ENCODE measurements at regions not wholly inside any gene's neighbourhood (a gene's known extent, or its start where the extent isn't known, plus 50 kb on each side); places are given as distances from the start of the nearest gene placed in this dataset.
"Not testable (repeated sequence)": the region's sequence is repeated elsewhere in the genome, so short reads cannot be mapped to it uniquely, and the experiment has no call there.

DNA sequence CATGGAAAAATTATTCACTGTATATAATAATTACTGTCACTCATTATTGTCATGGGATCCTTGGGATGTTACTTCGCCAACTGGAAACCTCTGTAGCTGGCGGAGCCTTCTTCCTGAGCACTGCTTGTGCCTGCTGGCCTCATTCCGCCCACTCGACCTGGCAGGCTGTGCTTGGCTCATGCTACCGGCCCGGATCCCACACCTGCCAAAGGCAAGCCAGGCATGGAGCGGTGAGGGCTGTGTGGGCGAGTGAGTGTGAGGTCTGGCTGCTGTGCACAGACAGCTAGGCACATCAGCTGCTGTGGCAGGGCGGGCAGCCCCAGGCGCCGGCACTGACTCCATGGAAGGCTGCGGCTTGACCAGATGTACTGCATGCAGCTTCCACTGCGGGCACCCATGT, 78.4 kb downstream of the DISP1 start:
- H3K27ac ChIP-seq (ENCODE audit: low read length): no peak overlapping the region
- no peak overlapping the region for H3K4me3 ChIP-seq (ENCODE audit: low read length in 2 of 2)
- H3K9me3 ChIP-seq (ENCODE audit: control insufficient read depth in 2 of 2, low read length in 2 of 2): no peaks in the 10 kb centered on the region
- H3K9ac ChIP-seq (ENCODE audit: low read length in 2 of 2): no peak overlapping the region
- no peaks in the 10 kb centered on the region for H3K27me3 ChIP-seq (ENCODE audit: control insufficient read depth in 1 of 2, insufficient read depth in 2 of 2, low read length in 2 of 2)
- no peaks in the 10 kb centered on the region for H3K4me1 ChIP-seq (ENCODE audit: control insufficient read depth, insufficient read depth, low read length)
- no peaks in the 10 kb centered on the region for H3K36me3 ChIP-seq (ENCODE audit: control insufficient read depth in 2 of 2, insufficient read depth in 2 of 2, low read length in 2 of 2)

DNA sequence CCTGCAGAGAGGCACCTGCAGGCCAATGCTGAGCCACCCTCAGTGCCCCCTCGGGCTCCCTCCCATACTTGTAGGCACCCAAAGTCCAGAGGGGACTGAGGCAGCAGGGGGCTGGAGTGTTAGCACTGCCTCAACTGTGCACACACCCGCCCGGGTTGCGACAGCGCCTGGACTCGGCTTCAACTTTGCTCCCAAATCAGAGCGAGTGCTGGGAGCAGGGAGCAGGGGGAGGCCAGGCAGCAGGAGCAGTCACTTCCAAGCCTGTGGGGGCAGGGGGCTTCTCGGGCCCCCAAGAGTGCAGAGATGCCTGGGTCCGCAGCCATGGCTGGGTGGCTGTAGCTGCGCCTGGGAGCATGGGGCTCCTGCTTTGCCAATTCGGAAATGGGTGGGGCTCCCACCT, 79.5 kb downstream of the DISP1 start:
- no peak overlapping the region for H3K4me3 ChIP-seq (ENCODE audit: low read length in 2 of 2)
- no peaks in the 10 kb centered on the region for H3K4me1 ChIP-seq (ENCODE audit: control insufficient read depth, insufficient read depth, low read length)
- H3K9ac ChIP-seq (ENCODE audit: low read length in 2 of 2): no peak overlapping the region
- H3K36me3 ChIP-seq (ENCODE audit: control insufficient read depth in 2 of 2, insufficient read depth in 2 of 2, low read length in 2 of 2): no peaks in the 10 kb centered on the region
- H3K27me3 ChIP-seq (ENCODE audit: control insufficient read depth in 1 of 2, insufficient read depth in 2 of 2, low read length in 2 of 2): no peaks in the 10 kb centered on the region
- H3K27ac ChIP-seq (ENCODE audit: low read length): no peak overlapping the region
- no peaks in the 10 kb centered on the region for H3K9me3 ChIP-seq (ENCODE audit: control insufficient read depth in 2 of 2, low read length in 2 of 2)

DNA sequence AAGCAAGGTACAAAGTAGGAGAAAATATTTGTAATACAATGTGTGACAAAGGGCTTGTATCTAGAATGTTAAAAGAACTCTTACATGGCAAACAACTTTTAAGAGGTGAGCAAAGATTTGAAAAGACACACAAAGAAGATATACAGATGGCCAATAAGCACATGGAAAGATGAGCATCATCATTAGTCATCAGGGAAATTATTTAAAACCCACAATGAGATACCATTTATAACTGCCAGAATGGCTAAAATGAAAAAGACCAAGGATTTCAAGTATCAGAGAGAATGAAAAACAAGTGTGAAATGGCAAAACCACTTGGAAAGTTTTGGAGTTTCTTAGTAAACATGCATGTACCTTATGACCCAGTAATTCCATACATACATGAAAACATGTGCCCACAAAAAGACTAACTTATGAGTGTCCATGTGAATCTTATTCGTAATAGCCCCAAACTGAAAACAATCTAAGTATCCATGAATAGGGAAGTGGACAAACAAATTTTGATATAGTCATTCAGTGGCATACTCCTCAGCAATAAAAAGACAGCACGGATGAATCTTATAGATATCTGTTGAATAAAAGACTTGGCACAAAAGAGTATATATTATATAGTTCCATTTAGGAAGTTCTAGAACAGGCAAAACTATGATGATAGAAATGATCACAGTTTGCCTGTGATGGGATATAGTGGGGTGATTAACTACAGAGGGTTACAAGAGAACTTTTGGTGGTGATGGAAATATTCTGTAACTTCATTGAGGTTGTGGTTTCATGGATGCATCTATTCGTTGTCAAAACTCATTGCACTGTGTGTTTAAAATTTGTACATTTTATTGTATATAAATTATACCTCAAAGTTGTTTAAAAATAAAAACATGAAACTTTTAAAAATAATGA, 82.0 kb downstream of the DISP1 start:
- peak overlapping the region in 1 of 2 donors; percentile 8 for H3K4me3 ChIP-seq (ENCODE audit: low read length in 2 of 2)

DNA sequence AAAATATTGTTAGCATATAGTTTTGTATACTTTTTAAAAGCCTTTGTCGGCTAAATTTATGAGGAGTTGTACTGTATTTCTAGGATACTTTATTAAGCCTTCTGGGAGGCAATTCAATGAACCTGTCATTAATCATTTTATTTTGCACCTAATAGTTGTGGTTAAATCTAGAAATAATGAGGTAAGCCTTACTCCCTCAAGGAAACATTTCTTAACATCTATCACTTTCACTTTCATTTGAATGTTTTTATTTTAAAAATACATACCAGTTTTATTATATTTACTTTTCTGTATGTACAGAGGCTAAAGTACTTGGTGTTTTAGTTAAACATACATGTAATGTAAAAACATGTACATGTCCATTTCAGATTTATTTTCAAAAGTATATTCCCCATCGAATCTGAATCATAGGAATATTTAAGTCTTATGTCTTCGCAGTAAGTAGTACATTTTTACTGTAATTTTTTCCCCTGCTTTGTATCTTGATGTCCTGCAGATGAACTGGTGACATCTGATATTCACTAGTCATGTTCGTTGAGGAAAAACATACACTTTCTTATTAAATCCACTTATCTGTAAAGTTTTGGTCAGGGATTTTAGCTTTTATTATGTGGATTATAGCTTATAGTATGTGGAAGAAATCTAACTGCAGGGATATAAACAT, 82.8 kb downstream of the DISP1 start:
- Histone ChIP-seq H3K4me3 (ENCODE audit: low read length in 2 of 2) (peak overlapping the region; percentile 8 to 55), H3K27ac (ENCODE audit: low read length) (no peak overlapping the region), H3K27me3 (ENCODE audit: control insufficient read depth in 1 of 2, insufficient read depth in 2 of 2, low read length in 2 of 2) (no peaks in the 10 kb centered on the region), H3K9me3 (ENCODE audit: control insufficient read depth in 2 of 2, low read length in 2 of 2) (no peaks in the 10 kb centered on the region), H3K4me1 (ENCODE audit: control insufficient read depth, insufficient read depth, low read length) (no peaks in the 10 kb centered on the region), H3K9ac (ENCODE audit: low read length in 2 of 2) (peak overlapping the region in 1 of 2 donors; percentile 48), H3K36me3 (ENCODE audit: control insufficient read depth in 2 of 2, insufficient read depth in 2 of 2, low read length in 2 of 2) (no peaks in the 10 kb centered on the region)

More for the DNA sequence above, 82.0 kb downstream of the DISP1 start:
- Histone ChIP-seq H3K4me1 (ENCODE audit: control insufficient read depth, insufficient read depth, low read length) (no peaks in the 10 kb centered on the region), H3K36me3 (ENCODE audit: control insufficient read depth in 2 of 2, insufficient read depth in 2 of 2, low read length in 2 of 2) (no peaks in the 10 kb centered on the region), H3K27ac (ENCODE audit: low read length) (no peak overlapping the region), H3K9ac (ENCODE audit: low read length in 2 of 2) (no peak overlapping the region), H3K9me3 (ENCODE audit: control insufficient read depth in 2 of 2, low read length in 2 of 2) (no peaks in the 10 kb centered on the region), H3K27me3 (ENCODE audit: control insufficient read depth in 1 of 2, insufficient read depth in 2 of 2, low read length in 2 of 2) (no peaks in the 10 kb centered on the region)

DNA sequence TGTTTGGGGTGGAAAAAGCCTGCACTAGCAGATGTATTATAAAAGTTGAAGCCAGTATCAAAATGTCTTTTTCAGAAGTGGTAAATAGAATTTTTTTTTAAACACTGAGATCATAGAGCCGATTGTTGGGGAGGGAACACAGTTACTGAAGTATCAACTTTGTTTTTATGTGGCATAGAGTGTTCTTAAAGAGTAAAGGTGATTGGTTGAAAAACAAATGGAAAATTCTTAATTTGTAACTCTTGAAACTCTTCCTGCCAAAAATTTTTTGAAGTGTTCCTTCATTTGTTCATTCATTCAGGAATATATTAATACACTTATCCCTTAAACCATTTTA, 83.3 kb downstream of the DISP1 start:
- Histone ChIP-seq H3K36me3 (ENCODE audit: control insufficient read depth in 2 of 2, insufficient read depth in 2 of 2, low read length in 2 of 2) (no peaks in the 10 kb centered on the region), H3K9ac (ENCODE audit: low read length in 2 of 2) (peak overlapping the region in 1 of 2 donors; percentile 48), H3K4me3 (ENCODE audit: low read length in 2 of 2) (peak overlapping the region in 1 of 2 donors; percentile 55), H3K27ac (ENCODE audit: low read length) (no peak overlapping the region), H3K27me3 (ENCODE audit: control insufficient read depth in 1 of 2, insufficient read depth in 2 of 2, low read length in 2 of 2) (no peaks in the 10 kb centered on the region), H3K9me3 (ENCODE audit: control insufficient read depth in 2 of 2, low read length in 2 of 2) (no peaks in the 10 kb centered on the region), H3K4me1 (ENCODE audit: control insufficient read depth, insufficient read depth, low read length) (no peaks in the 10 kb centered on the region)

DNA sequence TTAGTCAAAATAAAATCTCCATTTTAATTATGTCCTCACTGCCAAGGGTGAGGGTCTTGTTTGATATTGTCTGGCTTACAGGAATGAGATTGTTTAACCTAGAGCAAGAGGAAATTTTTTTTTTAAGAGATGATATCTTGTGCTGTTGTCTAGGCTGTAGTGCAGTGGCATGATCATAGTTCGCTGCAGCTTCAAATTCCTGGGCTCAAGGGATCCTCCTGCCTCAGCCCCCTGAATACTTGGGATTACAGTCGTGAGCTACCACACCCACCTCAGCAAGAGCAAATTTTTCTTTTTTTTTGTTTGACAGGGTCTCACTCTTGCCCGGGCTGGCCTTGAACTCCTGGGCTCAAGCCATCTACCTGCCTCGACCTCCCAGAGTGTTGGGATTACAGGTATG, 84.6 kb downstream of the DISP1 start:
- Histone ChIP-seq H3K4me1 (ENCODE audit: control insufficient read depth, insufficient read depth, low read length) (no peaks in the 10 kb centered on the region), H3K9me3 (ENCODE audit: control insufficient read depth in 2 of 2, low read length in 2 of 2) (no peaks in the 10 kb centered on the region), H3K27me3 (ENCODE audit: control insufficient read depth in 1 of 2, insufficient read depth in 2 of 2, low read length in 2 of 2) (no peaks in the 10 kb centered on the region), H3K4me3 (ENCODE audit: low read length in 2 of 2) (no peak overlapping the region), H3K9ac (ENCODE audit: low read length in 2 of 2) (no peak overlapping the region), H3K36me3 (ENCODE audit: control insufficient read depth in 2 of 2, insufficient read depth in 2 of 2, low read length in 2 of 2) (no peaks in the 10 kb centered on the region), H3K27ac (ENCODE audit: low read length) (no peak overlapping the region)

DNA sequence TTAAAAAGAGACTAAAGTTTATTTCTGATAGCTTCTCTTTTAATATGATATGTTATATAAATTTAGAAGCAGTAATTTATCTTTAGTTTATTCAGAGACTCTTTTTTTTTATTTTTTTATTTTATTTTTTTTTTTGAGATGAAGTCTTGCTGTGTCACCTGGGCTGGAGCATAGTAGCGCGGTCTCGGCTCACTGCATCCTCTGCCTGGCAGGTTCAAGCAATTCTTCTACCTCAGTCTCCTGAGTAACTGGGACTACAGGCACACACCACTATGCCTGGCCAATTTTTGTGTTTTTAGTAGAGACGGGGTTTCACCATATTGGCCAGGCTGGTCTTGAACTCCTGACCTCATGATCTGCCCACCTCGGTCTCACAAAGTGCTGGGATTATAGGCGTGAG, 89.6 kb downstream of the DISP1 start:
- Histone ChIP-seq H3K27me3 (ENCODE audit: control insufficient read depth in 1 of 2, insufficient read depth in 2 of 2, low read length in 2 of 2) (no peaks in the 10 kb centered on the region), H3K36me3 (ENCODE audit: control insufficient read depth in 2 of 2, insufficient read depth in 2 of 2, low read length in 2 of 2) (no peaks in the 10 kb centered on the region), H3K9ac (ENCODE audit: low read length in 2 of 2) (no peak overlapping the region), H3K9me3 (ENCODE audit: control insufficient read depth in 2 of 2, low read length in 2 of 2) (no peaks in the 10 kb centered on the region), H3K27ac (ENCODE audit: low read length) (no peak overlapping the region), H3K4me3 (ENCODE audit: low read length in 2 of 2) (no peak overlapping the region), H3K4me1 (ENCODE audit: control insufficient read depth, insufficient read depth, low read length) (no peaks in the 10 kb centered on the region)

DNA sequence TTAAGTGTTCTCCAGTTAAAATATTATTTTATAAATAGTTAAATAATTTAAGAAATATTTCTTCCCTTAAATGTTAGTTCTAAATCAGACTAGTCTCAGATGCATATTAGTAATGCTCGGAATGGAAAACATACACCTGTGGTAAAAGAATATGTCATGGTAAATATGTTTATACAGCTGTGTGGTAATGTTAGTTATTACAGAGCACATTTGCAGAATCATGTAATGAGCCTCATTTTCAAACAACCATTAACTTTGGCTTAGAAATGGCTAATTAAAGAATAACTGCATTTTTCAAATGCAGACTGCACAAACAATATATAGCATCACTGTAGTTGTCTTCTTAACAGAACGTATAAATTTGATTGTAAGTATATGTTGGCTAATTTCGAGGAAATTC, 90.3 kb downstream of the DISP1 start:
- H3K27me3 ChIP-seq (ENCODE audit: control insufficient read depth in 1 of 2, insufficient read depth in 2 of 2, low read length in 2 of 2): no peaks in the 10 kb centered on the region

DNA sequence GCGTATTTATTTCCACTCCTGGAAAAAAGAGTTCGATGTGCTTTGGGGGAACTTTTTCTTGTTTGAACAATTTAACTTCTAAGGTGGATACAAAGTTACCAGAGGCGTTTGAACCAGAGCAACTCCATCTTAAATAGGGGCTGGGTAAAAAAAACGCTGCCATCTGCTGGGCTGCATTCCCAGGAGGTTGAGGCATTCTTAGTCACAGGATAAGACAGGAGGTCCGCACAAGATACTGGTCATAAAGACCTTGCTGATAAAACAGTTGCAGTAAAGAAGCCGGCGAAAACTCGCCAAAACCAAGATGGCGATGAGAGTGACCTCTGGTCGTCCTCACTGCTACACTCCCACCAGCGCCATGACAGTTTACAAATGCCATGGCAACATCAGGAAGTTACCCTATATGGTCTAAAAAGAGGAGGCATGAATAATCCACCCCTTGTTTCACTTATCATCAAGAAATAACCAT, 91.5 kb downstream of the DISP1 start:
- H3K9me3 ChIP-seq (ENCODE audit: control insufficient read depth in 2 of 2, low read length in 2 of 2); H3K27me3 ChIP-seq (ENCODE audit: control insufficient read depth in 1 of 2, insufficient read depth in 2 of 2, low read length in 2 of 2); H3K27ac ChIP-seq (ENCODE audit: low read length); H3K9ac ChIP-seq (ENCODE audit: low read length in 2 of 2); H3K4me1 ChIP-seq (ENCODE audit: control insufficient read depth, insufficient read depth, low read length); H3K36me3 ChIP-seq (ENCODE audit: control insufficient read depth in 2 of 2, insufficient read depth in 2 of 2, low read length in 2 of 2); H3K4me3 ChIP-seq (ENCODE audit: low read length in 2 of 2): not testable (repeated sequence)

More for the DNA sequence above, 90.3 kb downstream of the DISP1 start:
- no peak overlapping the region for H3K27ac ChIP-seq (ENCODE audit: low read length)
- no peak overlapping the region for H3K4me3 ChIP-seq (ENCODE audit: low read length in 2 of 2)
- no peak overlapping the region for H3K9ac ChIP-seq (ENCODE audit: low read length in 2 of 2)
- H3K36me3 ChIP-seq (ENCODE audit: control insufficient read depth in 2 of 2, insufficient read depth in 2 of 2, low read length in 2 of 2): no peaks in the 10 kb centered on the region
- H3K9me3 ChIP-seq (ENCODE audit: control insufficient read depth in 2 of 2, low read length in 2 of 2): no peaks in the 10 kb centered on the region
- no peaks in the 10 kb centered on the region for H3K4me1 ChIP-seq (ENCODE audit: control insufficient read depth, insufficient read depth, low read length)

DNA sequence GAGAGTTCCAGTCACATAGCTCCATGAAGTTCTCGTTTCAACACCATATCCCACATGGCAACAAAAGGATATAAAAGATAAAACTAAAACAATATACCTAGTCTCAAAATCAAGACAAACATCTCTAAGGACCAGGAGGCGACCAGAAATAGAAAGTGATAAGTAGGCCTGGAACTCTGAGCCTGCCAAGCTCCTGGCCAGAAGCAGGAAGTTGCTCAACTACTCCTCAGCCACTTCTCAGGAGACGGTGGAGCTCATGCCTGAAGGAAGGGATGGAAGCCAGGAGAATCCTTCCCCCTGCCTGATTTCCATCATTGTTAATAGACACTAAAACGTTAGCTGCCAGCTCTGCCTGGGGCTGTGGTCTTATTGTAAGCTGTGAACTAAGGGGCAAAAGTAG, 94.7 kb downstream of the DISP1 start:
- Histone ChIP-seq H3K27me3 (ENCODE audit: control insufficient read depth in 1 of 2, insufficient read depth in 2 of 2, low read length in 2 of 2) (no peaks in the 10 kb centered on the region), H3K4me3 (ENCODE audit: low read length in 2 of 2) (peak overlapping the region in 1 of 2 donors; percentile 9), H3K27ac (ENCODE audit: low read length) (no peak overlapping the region)

DNA sequence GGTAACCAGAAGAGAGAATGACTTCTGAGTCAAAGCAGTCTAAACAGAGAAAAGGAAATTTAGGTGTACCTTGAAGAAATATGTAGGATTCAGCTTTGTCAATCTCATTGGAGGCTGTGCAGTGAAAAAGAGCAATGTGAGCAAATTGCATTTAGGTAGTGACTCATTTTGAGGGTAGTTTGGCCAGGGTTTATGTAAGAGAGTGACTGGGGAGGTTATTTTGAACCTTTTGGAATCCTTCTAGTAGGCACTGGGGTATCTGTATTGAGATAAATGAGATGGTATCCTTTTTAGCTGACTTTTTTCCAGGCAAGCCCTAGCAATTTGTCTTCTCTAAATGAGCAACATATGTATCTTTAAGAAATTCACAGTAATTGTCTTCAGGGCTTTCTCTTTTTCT, 95.9 kb downstream of the DISP1 start:
- no peak overlapping the region for H3K4me3 ChIP-seq (ENCODE audit: low read length in 2 of 2)
- H3K27me3 ChIP-seq (ENCODE audit: control insufficient read depth in 1 of 2, insufficient read depth in 2 of 2, low read length in 2 of 2): no peaks in the 10 kb centered on the region
- H3K9me3 ChIP-seq (ENCODE audit: control insufficient read depth in 2 of 2, low read length in 2 of 2): no peaks in the 10 kb centered on the region
- H3K9ac ChIP-seq (ENCODE audit: low read length in 2 of 2): no peak overlapping the region
- H3K36me3 ChIP-seq (ENCODE audit: control insufficient read depth in 2 of 2, insufficient read depth in 2 of 2, low read length in 2 of 2): no peaks in the 10 kb centered on the region
- no peaks in the 10 kb centered on the region for H3K4me1 ChIP-seq (ENCODE audit: control insufficient read depth, insufficient read depth, low read length)
- H3K27ac ChIP-seq (ENCODE audit: low read length): no peak overlapping the region

More for the DNA sequence above, 94.7 kb downstream of the DISP1 start:
- H3K36me3 ChIP-seq (ENCODE audit: control insufficient read depth in 2 of 2, insufficient read depth in 2 of 2, low read length in 2 of 2): no peaks in the 10 kb centered on the region
- no peaks in the 10 kb centered on the region for H3K4me1 ChIP-seq (ENCODE audit: control insufficient read depth, insufficient read depth, low read length)
- no peak overlapping the region for H3K9ac ChIP-seq (ENCODE audit: low read length in 2 of 2)
- H3K9me3 ChIP-seq (ENCODE audit: control insufficient read depth in 2 of 2, low read length in 2 of 2): no peaks in the 10 kb centered on the region

Measured in stomach smooth muscle (tissue), 2 donors.